ENCODE measurements at regions not wholly inside any gene's neighbourhood (a gene's known extent, or its start where the extent isn't known, plus 50 kb on each side); places are given as distances from the start of the nearest gene placed in this dataset.

DNA sequence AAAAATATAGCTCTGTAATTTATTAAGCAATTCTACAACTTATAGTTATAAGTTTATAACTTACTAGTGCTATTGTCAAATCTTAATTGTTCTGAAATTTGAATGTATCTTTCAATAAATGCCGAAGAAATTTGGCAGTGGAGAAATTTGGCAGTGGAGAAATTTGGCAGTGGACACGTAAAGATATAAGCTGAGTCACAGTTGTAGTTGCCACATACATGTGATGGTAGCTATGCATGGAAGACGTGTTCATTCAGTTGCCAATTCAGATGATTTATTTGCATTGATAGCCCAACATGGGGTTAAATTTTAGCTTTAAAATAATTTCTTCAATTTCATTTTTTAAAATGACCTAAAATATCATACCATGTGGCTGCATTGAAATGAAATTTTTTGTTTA, 127.8 kb upstream of the NR4A3 start:
- POLR2A ChIA-PET: no interaction called here
- no peak for DNase-seq (ENCODE audit: low read depth, low spot score)
- Histone ChIP-seq H3K27me3 (ENCODE audit: control insufficient read depth, insufficient read depth, low read length) (no peaks in the 10 kb centered on the region), H3K27ac (ENCODE audit: low read depth, low read length) (no peak overlapping the region), H3K4me3 (ENCODE audit: low read depth, low read length) (no peak overlapping the region), H3K9me3 (ENCODE audit: control insufficient read depth, insufficient read depth, low read length) (no peaks in the 10 kb centered on the region)
- TF ChIP-seq, protein P1, sequence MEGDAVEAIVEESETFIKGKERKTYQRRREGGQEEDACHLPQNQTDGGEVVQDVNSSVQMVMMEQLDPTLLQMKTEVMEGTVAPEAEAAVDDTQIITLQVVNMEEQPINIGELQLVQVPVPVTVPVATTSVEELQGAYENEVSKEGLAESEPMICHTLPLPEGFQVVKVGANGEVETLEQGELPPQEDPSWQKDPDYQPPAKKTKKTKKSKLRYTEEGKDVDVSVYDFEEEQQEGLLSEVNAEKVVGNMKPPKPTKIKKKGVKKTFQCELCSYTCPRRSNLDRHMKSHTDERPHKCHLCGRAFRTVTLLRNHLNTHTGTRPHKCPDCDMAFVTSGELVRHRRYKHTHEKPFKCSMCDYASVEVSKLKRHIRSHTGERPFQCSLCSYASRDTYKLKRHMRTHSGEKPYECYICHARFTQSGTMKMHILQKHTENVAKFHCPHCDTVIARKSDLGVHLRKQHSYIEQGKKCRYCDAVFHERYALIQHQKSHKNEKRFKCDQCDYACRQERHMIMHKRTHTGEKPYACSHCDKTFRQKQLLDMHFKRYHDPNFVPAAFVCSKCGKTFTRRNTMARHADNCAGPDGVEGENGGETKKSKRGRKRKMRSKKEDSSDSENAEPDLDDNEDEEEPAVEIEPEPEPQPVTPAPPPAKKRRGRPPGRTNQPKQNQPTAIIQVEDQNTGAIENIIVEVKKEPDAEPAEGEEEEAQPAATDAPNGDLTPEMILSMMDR (IDR thresholded peaks at IDR 0.05; ENCODE audit: low read depth, low read length): no peak
- CTCF ChIA-PET: no interaction called here

DNA sequence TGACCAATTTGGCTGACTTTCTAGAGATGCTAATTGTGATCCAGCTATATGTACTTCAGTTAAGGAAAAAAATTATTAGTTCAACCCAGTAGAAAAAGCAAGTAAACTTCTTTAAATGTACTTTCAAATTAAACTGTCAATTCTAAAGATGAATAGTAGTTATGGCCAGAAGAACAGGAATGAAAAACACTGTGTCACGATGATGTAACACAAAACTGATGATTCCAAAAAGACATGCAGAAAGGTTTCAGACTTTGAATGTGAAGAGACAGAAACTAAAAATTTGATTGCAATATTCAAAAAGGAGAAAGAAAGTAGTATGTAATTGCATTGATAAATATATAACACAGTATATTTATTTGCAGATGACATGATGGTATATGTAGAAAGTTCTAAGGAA, 127.3 kb upstream of the NR4A3 start:
- H3K9me3 ChIP-seq (ENCODE audit: control insufficient read depth, insufficient read depth, low read length): no peaks in the 10 kb centered on the region
- ChIA-PET CTCF (no interaction called here), POLR2A (no interaction called here)
- TF ChIP-seq, protein P1 (IDR thresholded peaks at IDR 0.05; ENCODE audit: low read depth, low read length): no peak
- no peak for DNase-seq (ENCODE audit: low read depth, low spot score)
- H3K27ac ChIP-seq (ENCODE audit: low read depth, low read length): no peak overlapping the region
- no peak overlapping the region for H3K4me3 ChIP-seq (ENCODE audit: low read depth, low read length)
- no peaks in the 10 kb centered on the region for H3K27me3 ChIP-seq (ENCODE audit: control insufficient read depth, insufficient read depth, low read length)

DNA sequence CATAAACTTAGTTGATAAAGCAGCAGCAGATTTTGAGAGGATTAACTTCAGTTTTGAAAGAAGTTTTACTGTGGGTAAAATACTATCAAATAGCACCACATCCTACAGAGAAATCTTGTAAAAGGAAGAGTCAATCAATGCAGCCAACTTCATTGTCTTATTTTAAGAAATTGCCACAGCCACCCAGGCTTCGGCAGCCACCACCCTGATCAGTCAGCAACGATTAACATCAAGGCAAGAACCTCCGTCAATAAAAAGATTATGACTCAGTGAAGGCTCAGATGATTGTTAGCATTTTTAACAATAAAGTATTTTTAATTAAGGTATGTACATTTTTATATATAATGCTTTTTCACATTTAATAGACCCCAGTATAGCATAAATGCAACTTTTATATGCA, 122.3 kb upstream of the NR4A3 start:
- Histone ChIP-seq H3K27me3 (ENCODE audit: control insufficient read depth, insufficient read depth, low read length) (peaks cover 4% of the 10 kb centered on the region), H3K27ac (ENCODE audit: low read depth, low read length) (no peak overlapping the region), H3K4me3 (ENCODE audit: low read depth, low read length) (no peak overlapping the region), H3K9me3 (ENCODE audit: control insufficient read depth, insufficient read depth, low read length) (no peaks in the 10 kb centered on the region)
- TF ChIP-seq, protein P1 (IDR thresholded peaks at IDR 0.05; ENCODE audit: low read depth, low read length): no peak
- CTCF ChIA-PET: no interaction called here
- POLR2A ChIA-PET: no interaction called here
- DNase-seq (ENCODE audit: low read depth, low spot score): no peak

DNA sequence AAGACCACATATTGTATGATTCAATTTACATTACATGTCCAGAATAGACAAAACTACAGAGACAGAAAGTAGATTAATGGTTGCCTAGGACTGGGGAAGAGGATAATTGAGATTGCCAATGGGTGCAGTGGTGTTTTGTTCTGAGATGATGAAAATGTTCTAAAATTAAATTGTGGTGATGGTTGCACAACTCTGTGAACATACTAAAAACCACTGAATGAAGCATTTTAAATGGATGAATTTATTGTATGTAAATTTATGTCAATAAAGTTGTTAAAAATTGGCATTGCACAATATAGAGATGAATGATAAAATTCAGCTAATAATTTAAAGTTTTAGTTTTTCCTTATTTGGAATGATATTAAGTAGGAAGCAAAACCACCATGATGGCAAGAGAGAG, 109.5 kb upstream of the NR4A3 start:
- H3K27ac ChIP-seq (ENCODE audit: low read depth, low read length): no peak overlapping the region
- no peak overlapping the region for H3K4me3 ChIP-seq (ENCODE audit: low read depth, low read length)
- POLR2A ChIA-PET: no interaction called here
- CTCF ChIA-PET: no interaction called here
- TF ChIP-seq, protein P1 (IDR thresholded peaks at IDR 0.05; ENCODE audit: low read depth, low read length): no peak
- H3K9me3 ChIP-seq (ENCODE audit: control insufficient read depth, insufficient read depth, low read length): no peaks in the 10 kb centered on the region
- peaks cover 5% of the 10 kb centered on the region for H3K27me3 ChIP-seq (ENCODE audit: control insufficient read depth, insufficient read depth, low read length)
- DNase-seq (ENCODE audit: low read depth, low spot score): no peak

DNA sequence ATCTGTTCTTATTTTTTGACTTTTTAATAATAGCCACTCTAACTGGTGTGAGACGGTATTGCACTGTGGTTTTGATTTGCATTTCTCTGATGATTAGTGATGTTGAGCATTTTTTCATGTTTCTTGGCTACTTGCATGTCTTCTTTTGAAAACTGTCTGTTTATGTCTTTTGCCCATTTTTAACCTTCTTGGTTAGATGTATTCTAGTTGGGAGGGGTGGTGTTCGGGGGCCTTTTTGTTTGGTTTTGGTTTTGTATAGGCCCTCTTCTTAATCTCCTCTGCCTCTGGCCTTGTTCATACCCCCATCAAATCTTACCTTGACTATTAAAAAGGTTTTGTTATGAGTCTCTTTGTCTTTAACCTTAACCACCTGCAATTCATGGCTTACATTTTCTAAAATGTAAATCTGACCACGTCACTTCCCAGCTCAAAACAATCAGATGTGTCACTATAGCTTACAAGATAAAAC, 107.8 kb upstream of the NR4A3 start:
- peaks cover 3% of the 10 kb centered on the region for H3K27me3 ChIP-seq (ENCODE audit: control insufficient read depth, insufficient read depth, low read length)

More for the DNA sequence above, 107.8 kb upstream of the NR4A3 start:
- H3K27ac ChIP-seq (ENCODE audit: low read depth, low read length): no peak overlapping the region
- no peak for DNase-seq (ENCODE audit: low read depth, low spot score)
- POLR2A ChIA-PET: no interaction called here
- TF ChIP-seq, protein P1 (IDR thresholded peaks at IDR 0.05; ENCODE audit: low read depth, low read length): no peak
- H3K4me3 ChIP-seq (ENCODE audit: low read depth, low read length): no peak overlapping the region
- CTCF ChIA-PET: no interaction called here
- H3K9me3 ChIP-seq (ENCODE audit: control insufficient read depth, insufficient read depth, low read length): no peaks in the 10 kb centered on the region

All from AG04450 (cell line).